AG10803 (cell line): ENCODE measurements at regions not wholly inside any gene's neighbourhood (a gene's known extent, or its start where the extent isn't known, plus 50 kb on each side); places are given as distances from the start of the nearest gene placed in this dataset.

Source experiments
- DNase-seq: peaks from one replicate; pipeline ENCODE4 v3.0.0; 2010; ENCODE audit warnings: low read depth
- H3K4me3 ChIP-seq: 2 replicates; pipeline ENCODE4 v1.5.1; 2011; ENCODE audit warnings: mild to moderate bottlenecking, low read length, control low read depth
- CTCF ChIP-seq: conservative IDR thresholded peaks from 2 replicates; pipeline ENCODE4 v1.5.1; 2011; ENCODE audit warnings: mild to moderate bottlenecking, low read length, control low read depth, inconsistent platforms

GRCh38 chr2:156728328-156728727, 292.1 kb downstream of the GPD2 start:
- DNase-seq, result no peak
- TF ChIP-seq CTCF, result no peak
- H3K4me3 ChIP-seq, result no peak overlapping the region

GRCh38 chr2:156731506-156731905, 295.3 kb downstream of the GPD2 start:
- no peak overlapping the region for H3K4me3 ChIP-seq
- DNase-seq, result no peak
- TF ChIP-seq CTCF, result no peak

GRCh38 chr2:156736950-156737349, 300.8 kb downstream of the GPD2 start:
- no peak overlapping the region for H3K4me3 ChIP-seq
- no peak for TF ChIP-seq CTCF
- DNase-seq, result no peak

- no peak for TF ChIP-seq CTCF
- DNase-seq, result no peak
These were observed 303.1 kb downstream of the GPD2 start for GRCh38 chr2:156739301-156739700.

GRCh38 chr2:156745619-156746018, 309.4 kb downstream of the GPD2 start:
- DNase-seq, result no peak
- TF ChIP-seq CTCF, result no peak

More at GRCh38 chr2:156739301-156739700, 303.1 kb downstream of the GPD2 start:
- H3K4me3 ChIP-seq, result no peak overlapping the region

GRCh38 chr2:156748221-156748620, 312.0 kb downstream of the GPD2 start:
- H3K4me3 ChIP-seq, result no peak overlapping the region
- no peak for TF ChIP-seq CTCF
- DNase-seq, result no peak

More at GRCh38 chr2:156745619-156746018, 309.4 kb downstream of the GPD2 start:
- no peak overlapping the region for H3K4me3 ChIP-seq

- H3K4me3 ChIP-seq, result no peak overlapping the region
- no peak for DNase-seq
- TF ChIP-seq CTCF, result no peak
These were observed 315.9 kb downstream of the GPD2 start for GRCh38 chr2:156752042-156752441.
